Right atrium auricular region (tissue), 2 donors: ENCODE measurements at regions not wholly inside any gene's neighbourhood (a gene's known extent, or its start where the extent isn't known, plus 50 kb on each side); places are given as distances from the start of the nearest gene placed in this dataset.
A peak's percentile ranks its signal among the peaks of the same experiment; 100 is the strongest.
"Not testable (repeated sequence)": the region's sequence is repeated elsewhere in the genome, so short reads cannot be mapped to it uniquely, and the experiment has no call there.

ENCODE experiments used
- DNase-seq: peaks from one replicate; pipeline ENCODE4 v3.0.0-alpha.2; 2019; ENCODE audit warnings: low spot score
- H3K27ac ChIP-seq, 2 donors: fragments of 200-600 bp; sonication (generic); 1 replicate in 1 of 2; 2 replicates in 1 of 2; pipeline ENCODE4 v1.5.1; 2016 to 2019
- H3K27me3 ChIP-seq, 2 donors: fragments of 200-600 bp; sonication (generic); one replicate each; pipeline versions ENCODE4 v1.5.1 to v1.6.0; 2017 to 2019
- H3K36me3 ChIP-seq: fragments of 200-600 bp; sonication (generic); one replicate; pipeline ENCODE4 v1.5.1; 2016
- H3K4me1 ChIP-seq, 2 donors: fragments of 200-600 bp; sonication (generic); one replicate each; pipeline versions ENCODE4 v1.5.1 to v1.6.0; 2017 to 2019
- H3K4me3 ChIP-seq, 2 donors: fragments of 200-600 bp; sonication (generic); 1 replicate in 1 of 2; 2 replicates in 1 of 2; pipeline ENCODE4 v1.5.1; 2017 to 2019; ENCODE audit warnings: mild to moderate bottlenecking in 1 of 2, moderate library complexity in 1 of 2
- H3K9me3 ChIP-seq, 2 donors: fragments of 200-600 bp; sonication (generic); one replicate each; pipeline ENCODE4 v1.5.1; 2019
- TF ChIP-seq, protein P1 (sequence below), 2 donors: fragments of 200-600 bp; sonication (generic); IDR thresholded peaks; one replicate each; pipeline ENCODE4 v1.5.1; 2019; ENCODE audit warnings: antibody characterized with exemption in 2 of 2

DNA sequence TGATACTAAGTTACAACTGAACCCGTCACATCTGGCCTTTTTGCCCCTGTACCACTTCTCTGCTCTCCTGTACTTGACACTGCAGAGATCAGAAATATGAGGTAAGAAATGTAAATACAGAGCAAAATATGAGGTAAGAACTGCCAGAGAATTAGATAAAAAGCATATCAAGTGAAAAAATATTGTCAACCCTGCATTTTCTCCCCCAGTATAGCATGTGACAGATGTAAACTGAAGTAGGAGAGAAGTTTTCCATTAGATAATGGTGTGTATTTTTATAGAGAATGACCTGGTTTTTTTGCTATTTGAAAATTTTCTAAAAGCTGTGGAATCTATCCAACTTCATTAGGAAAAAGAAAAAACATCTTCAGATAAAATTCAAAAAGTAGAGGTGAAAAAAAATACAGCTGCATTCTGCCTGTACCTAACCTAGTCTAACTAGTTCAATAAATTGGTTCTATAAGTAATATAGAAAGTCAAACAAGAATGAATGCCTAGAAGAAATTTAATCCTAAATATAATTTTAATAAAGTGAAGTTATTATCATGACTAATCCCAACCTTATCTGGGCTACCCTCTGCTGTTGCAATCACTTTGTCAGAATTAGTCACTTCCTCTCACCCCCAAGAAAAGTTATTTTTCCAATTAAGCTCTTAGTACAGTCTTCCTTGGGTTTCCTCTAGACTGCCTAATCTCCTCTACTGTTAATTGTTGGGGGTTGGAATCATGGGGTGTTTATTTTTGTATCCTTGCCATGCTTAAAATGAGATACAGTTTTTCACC is 210.0 kb downstream of the RASSF9 start:
- DNase-seq: no peak
- no peak overlapping the region for H3K4me3 ChIP-seq
- no peaks in the 10 kb centered on the region for H3K27me3 ChIP-seq
- no peaks in the 10 kb centered on the region for H3K36me3 ChIP-seq
- TF ChIP-seq, protein P1, sequence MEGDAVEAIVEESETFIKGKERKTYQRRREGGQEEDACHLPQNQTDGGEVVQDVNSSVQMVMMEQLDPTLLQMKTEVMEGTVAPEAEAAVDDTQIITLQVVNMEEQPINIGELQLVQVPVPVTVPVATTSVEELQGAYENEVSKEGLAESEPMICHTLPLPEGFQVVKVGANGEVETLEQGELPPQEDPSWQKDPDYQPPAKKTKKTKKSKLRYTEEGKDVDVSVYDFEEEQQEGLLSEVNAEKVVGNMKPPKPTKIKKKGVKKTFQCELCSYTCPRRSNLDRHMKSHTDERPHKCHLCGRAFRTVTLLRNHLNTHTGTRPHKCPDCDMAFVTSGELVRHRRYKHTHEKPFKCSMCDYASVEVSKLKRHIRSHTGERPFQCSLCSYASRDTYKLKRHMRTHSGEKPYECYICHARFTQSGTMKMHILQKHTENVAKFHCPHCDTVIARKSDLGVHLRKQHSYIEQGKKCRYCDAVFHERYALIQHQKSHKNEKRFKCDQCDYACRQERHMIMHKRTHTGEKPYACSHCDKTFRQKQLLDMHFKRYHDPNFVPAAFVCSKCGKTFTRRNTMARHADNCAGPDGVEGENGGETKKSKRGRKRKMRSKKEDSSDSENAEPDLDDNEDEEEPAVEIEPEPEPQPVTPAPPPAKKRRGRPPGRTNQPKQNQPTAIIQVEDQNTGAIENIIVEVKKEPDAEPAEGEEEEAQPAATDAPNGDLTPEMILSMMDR (IDR thresholded peaks at IDR 0.05): no peak
- no peaks in the 10 kb centered on the region for H3K9me3 ChIP-seq
- H3K4me1 ChIP-seq: no peaks in the 10 kb centered on the region
- H3K27ac ChIP-seq: peak overlapping the region in 1 of 2 donors; percentile 25

- TF ChIP-seq, protein P1 (IDR thresholded peaks at IDR 0.05): no peak
- Histone ChIP-seq H3K4me1 (no peaks in the 10 kb centered on the region), H3K36me3 (no peaks in the 10 kb centered on the region), H3K27me3 (no peaks in the 10 kb centered on the region), H3K27ac (peak overlapping the region in 1 of 2 donors; percentile 25), H3K9me3 (no peaks in the 10 kb centered on the region), H3K4me3 (no peak overlapping the region)
- no peak for DNase-seq
Measured at GRCh38 chr12:85626784-85627171, 209.4 kb downstream of the RASSF9 start.

DNA sequence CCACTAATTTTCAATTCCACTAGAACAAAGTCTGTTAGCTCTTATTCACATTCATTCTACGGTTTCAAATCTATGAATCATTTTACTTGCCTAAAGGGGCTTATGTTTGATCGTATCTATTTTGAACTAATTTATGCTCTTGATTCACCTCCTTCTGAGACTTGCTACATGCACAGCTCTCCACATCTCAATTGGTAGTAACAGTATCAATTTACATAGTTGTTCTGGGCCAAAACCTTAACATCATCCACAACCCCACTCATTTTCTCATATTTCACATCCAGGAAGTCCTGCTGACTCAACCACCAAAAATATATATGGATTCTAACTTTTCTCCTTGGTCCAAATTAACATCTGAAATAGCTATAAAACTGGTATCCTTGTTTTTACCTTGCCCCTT is 208.6 kb downstream of the RASSF9 start:
- TF ChIP-seq, protein P1 (IDR thresholded peaks at IDR 0.05): no peak
- no peaks in the 10 kb centered on the region for H3K9me3 ChIP-seq
- no peaks in the 10 kb centered on the region for H3K27me3 ChIP-seq
- H3K27ac ChIP-seq: no peak overlapping the region
- H3K4me1 ChIP-seq: no peaks in the 10 kb centered on the region
- DNase-seq: no peak
- no peaks in the 10 kb centered on the region for H3K36me3 ChIP-seq
- no peak overlapping the region for H3K4me3 ChIP-seq

- H3K36me3 ChIP-seq, H3K9me3 ChIP-seq, H3K4me3 ChIP-seq, H3K4me1 ChIP-seq, DNase-seq, H3K27me3 ChIP-seq, H3K27ac ChIP-seq: not testable (repeated sequence)
Measured at GRCh38 chr12:85628562-85628961, 207.6 kb downstream of the RASSF9 start.

- H3K4me3 ChIP-seq: no peak overlapping the region
- no peaks in the 10 kb centered on the region for H3K36me3 ChIP-seq
- no peaks in the 10 kb centered on the region for H3K9me3 ChIP-seq
- no peaks in the 10 kb centered on the region for H3K4me1 ChIP-seq
- H3K27me3 ChIP-seq: no peaks in the 10 kb centered on the region
- TF ChIP-seq, protein P1 (IDR thresholded peaks at IDR 0.05): no peak
- DNase-seq: no peak
- H3K27ac ChIP-seq: no peak overlapping the region
Measured at GRCh38 chr12:85630851-85631250, 205.4 kb downstream of the RASSF9 start.

DNA sequence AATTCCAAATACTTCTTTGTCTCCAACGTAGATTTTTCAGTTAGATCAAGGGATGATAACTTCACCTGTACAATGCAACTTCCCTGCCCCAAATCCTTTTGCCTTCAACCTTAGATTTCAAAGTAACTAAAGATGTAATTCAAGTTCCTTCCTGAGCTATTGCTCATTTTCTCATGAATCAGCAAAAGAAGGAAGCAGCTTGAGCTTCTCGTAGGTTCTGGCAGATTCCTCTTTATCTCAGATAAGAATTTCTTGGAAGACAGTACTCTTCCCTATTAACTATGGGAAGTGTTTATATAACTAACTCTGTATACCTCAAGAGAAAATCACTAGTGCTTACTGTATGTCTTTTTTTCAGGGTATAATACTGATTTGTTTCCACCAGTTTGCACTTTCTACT is 203.8 kb downstream of the RASSF9 start:
- Histone ChIP-seq H3K27me3 (no peaks in the 10 kb centered on the region), H3K9me3 (no peaks in the 10 kb centered on the region), H3K4me1 (no peaks in the 10 kb centered on the region), H3K27ac (no peak overlapping the region), H3K36me3 (no peaks in the 10 kb centered on the region), H3K4me3 (no peak overlapping the region)
- TF ChIP-seq, protein P1 (IDR thresholded peaks at IDR 0.05): no peak
- no peak for DNase-seq
